PC-3 (cell line): ENCODE measurements at regions not wholly inside any gene's neighbourhood (a gene's known extent, or its start where the extent isn't known, plus 50 kb on each side); places are given as distances from the start of the nearest gene placed in this dataset.

Experiments used
- CTCF ChIP-seq: fragments of 300-600 bp; sonication (generic); conservative IDR thresholded peaks from 2 replicates; pipeline ENCODE4 v1.5.1; 2017; ENCODE audit warnings: antibody characterized with exemption, low read depth, mild to moderate bottlenecking, low read length
- EZH2 ChIP-seq: fragments of 300-600 bp; sonication (generic); IDR thresholded peaks from one replicate; pipeline ENCODE4 v1.6.1; 2017; ENCODE audit warnings: antibody characterized with exemption, mild to moderate bottlenecking, low read length; ENCODE audit not compliant: unreplicated experiment

GRCh38 chr6:159487636-159488035 is 205.4 kb downstream of the SOD2 start:
- TF ChIP-seq CTCF, result no peak
- TF ChIP-seq EZH2, result no peak
